ENCODE measurements at regions not wholly inside any gene's neighbourhood (a gene's known extent, or its start where the extent isn't known, plus 50 kb on each side); places are given as distances from the start of the nearest gene placed in this dataset.

GRCh38 chr20:10898552-10898951, 224.8 kb upstream of the JAG1 start:
- DNase-seq (ENCODE audit: low spot score), result no peak
- ATAC-seq, result no peak
- Mint-ChIP-seq H3K4me3 (no peak overlapping the region), H3K9me3 (no peaks in the 10 kb centered on the region; the same call in 1 of the 2 replicates), H3K4me1 (peaks cover 10% of the 10 kb centered on the region), H3K27me3 (ENCODE audit: low read depth) (no peaks in the 10 kb centered on the region), H3K36me3 (no peaks in the 10 kb centered on the region), H3K27ac (no peak overlapping the region)
- CTCF ChIA-PET, result no interaction called here
- TF ChIP-seq ATF2 (CRISPR knock-in tag; IDR thresholded peaks at IDR 0.05; ENCODE audit: borderline replicate concordance, low read depth), result no peak
- no peak for TF ChIP-seq ZNF396 (CRISPR knock-in tag; IDR thresholded peaks at IDR 0.05; ENCODE audit: borderline replicate concordance)
- TF ChIP-seq ZMAT4 (CRISPR knock-in tag; IDR thresholded peaks at IDR 0.05), result no peak
- no peak for TF ChIP-seq CREB1 (CRISPR knock-in tag; IDR thresholded peaks at IDR 0.05)
- TF ChIP-seq ZNF138 (CRISPR knock-in tag; conservative IDR thresholded peaks at IDR 0.05), result no peak
- TF ChIP-seq ZNF532 (CRISPR knock-in tag; IDR thresholded peaks at IDR 0.05; ENCODE audit: borderline replicate concordance), result no peak
- no peak for TF ChIP-seq GRHL2 (CRISPR knock-in tag; IDR thresholded peaks at IDR 0.05; ENCODE audit: insufficient replicate concordance, severe bottlenecking)
- TF ChIP-seq IRF1 (CRISPR knock-in tag; IDR thresholded peaks at IDR 0.05), result no peak
- no peak for TF ChIP-seq CBFB (CRISPR knock-in tag; IDR thresholded peaks at IDR 0.05; ENCODE audit: low read depth)
- no peak for TF ChIP-seq ATF3 (CRISPR knock-in tag; conservative IDR thresholded peaks at IDR 0.05)
- no peak for TF ChIP-seq SOX15 (CRISPR knock-in tag; IDR thresholded peaks at IDR 0.05)
- no peak for TF ChIP-seq SMAD4 (CRISPR knock-in tag; IDR thresholded peaks at IDR 0.05)
- no peak for TF ChIP-seq TCF7 (CRISPR knock-in tag; IDR thresholded peaks at IDR 0.05; ENCODE audit: low read depth)
- no peak for TF ChIP-seq ZNF219 (CRISPR knock-in tag; IDR thresholded peaks at IDR 0.05; ENCODE audit: borderline replicate concordance)
- TF ChIP-seq FOXJ3 (CRISPR knock-in tag; IDR thresholded peaks at IDR 0.05; ENCODE audit: borderline replicate concordance), result no peak
- TF ChIP-seq MAX (CRISPR knock-in tag; IDR thresholded peaks at IDR 0.05), result no peak
- POLR2A ChIA-PET, result interaction anchor here (0.6 kb wide), 1 partner anchor 8 kb away, joined by 4 read pairs; no protein-coding TSS in a partner anchor

GRCh38 chr20:10902174-10902573, 228.4 kb upstream of the JAG1 start:
- ChIA-PET CTCF (interaction anchor here (1.9 kb wide), 1 partner anchor 228 kb away, joined by 5 read pairs; no protein-coding TSS in a partner anchor), POLR2A (no interaction called here)
- no peak for DNase-seq (ENCODE audit: low spot score)
- H3K9me3 Mint-ChIP-seq, result no peaks in the 10 kb centered on the region; the same call in 1 of the 2 replicates
- H3K4me1 Mint-ChIP-seq, result peaks cover 18% of the 10 kb centered on the region
- H3K27ac Mint-ChIP-seq, result no peak overlapping the region
- no peak overlapping the region for H3K4me3 Mint-ChIP-seq
- ATAC-seq, result no peak
- no peaks in the 10 kb centered on the region for H3K36me3 Mint-ChIP-seq
- no peaks in the 10 kb centered on the region for H3K27me3 Mint-ChIP-seq (ENCODE audit: low read depth)
- TF ChIP-seq USF2 (CRISPR knock-in tag; IDR thresholded peaks at IDR 0.05) (no peak), ZNF232 (CRISPR knock-in tag; IDR thresholded peaks at IDR 0.05) (no peak), ETV6 (CRISPR knock-in tag; IDR thresholded peaks at IDR 0.05) (no peak), MYBL2 (CRISPR knock-in tag; IDR thresholded peaks at IDR 0.05) (no peak), ESRRA (CRISPR knock-in tag; IDR thresholded peaks at IDR 0.05; ENCODE audit: borderline replicate concordance) (no peak), TEAD1 (CRISPR knock-in tag; IDR thresholded peaks at IDR 0.05) (no peak), JAZF1 (CRISPR knock-in tag; IDR thresholded peaks at IDR 0.05) (no peak), NR1H2 (CRISPR knock-in tag; IDR thresholded peaks at IDR 0.05) (no peak), RELA (CRISPR knock-in tag; IDR thresholded peaks at IDR 0.05; ENCODE audit: borderline replicate concordance) (no peak), SOX15 (CRISPR knock-in tag; IDR thresholded peaks at IDR 0.05) (no peak)
